HEK293 (cell line): ENCODE measurements at regions not wholly inside any gene's neighbourhood (a gene's known extent, or its start where the extent isn't known, plus 50 kb on each side); places are given as distances from the start of the nearest gene placed in this dataset.

ENCODE experiments used
- CTCF ChIA-PET: fragments of 350-600 bp; formaldehyde crosslinking; extraction: SDS; loops from one replicate; lab custom pipeline; 2021; ENCODE audit warnings: antibody characterized with exemption; lab: Yijun Ruan, JAX
- POLR2A ChIA-PET: fragments of 300-600 bp; formaldehyde crosslinking; extraction: SDS; loops from one replicate; lab custom pipeline; 2020; ENCODE audit warnings: antibody characterized with exemption, inconsistent platforms; lab: Yijun Ruan, JAX
- H3K27ac ChIP-seq: fragments of 200-500 bp; sonication (Bioruptor generic); 2 replicates; pipeline ENCODE4 v1.5.1; 2014; ENCODE audit warnings: low read depth, low read length, control low read depth, inconsistent platforms; ENCODE audit errors: extremely low read depth
- H3K36me3 ChIP-seq, 2 experiments: fragments of 200-500 bp in 1 of 2; sonication (Bioruptor generic) in 1 of 2; 1 replicate in 1 of 2; 2 replicates in 1 of 2; pipeline ENCODE4 v1.5.1; 2014 to 2017; ENCODE audit warnings: inconsistent platforms in 2 of 2, low read length in 2 of 2; ENCODE audit not compliant: control insufficient read depth in 2 of 2, insufficient read depth in 1 of 2
- H3K4me1 ChIP-seq: fragments of 200-500 bp; sonication (Bioruptor generic); 2 replicates; pipeline ENCODE4 v1.5.1; 2014; ENCODE audit warnings: mild to moderate bottlenecking, low read length, inconsistent platforms; ENCODE audit not compliant: control insufficient read depth, insufficient read depth
- H3K4me3 ChIP-seq: 2 replicates; pipeline ENCODE4 v1.5.1; 2011; ENCODE audit warnings: low read depth, mild to moderate bottlenecking, control low read depth, low read length, moderate library complexity
- H3K9me3 ChIP-seq: fragments of 200-500 bp; sonication (Bioruptor generic); 2 replicates; pipeline ENCODE4 v1.5.1; 2014; ENCODE audit warnings: low read depth, low read length, inconsistent platforms; ENCODE audit not compliant: control insufficient read depth, insufficient read depth
- GLIS1 ChIP-seq: fragments of 450-650 bp; formaldehyde crosslinking; IDR thresholded peaks from 2 replicates; pipeline ENCODE4 v1.5.1; 2016; ENCODE audit warnings: missing biosample characterization, missing genetic modification characterization
- OVOL3 ChIP-seq: fragments of 450-650 bp; formaldehyde crosslinking; IDR thresholded peaks from 2 replicates; pipeline ENCODE4 v1.5.1; 2016; ENCODE audit warnings: missing biosample characterization, missing genetic modification characterization
- PRDM2 ChIP-seq: fragments of 450-650 bp; formaldehyde crosslinking; IDR thresholded peaks from 2 replicates; pipeline ENCODE4 v1.5.1; 2016; ENCODE audit warnings: missing biosample characterization, missing genetic modification characterization, borderline replicate concordance
- RBAK ChIP-seq: fragments of 450-650 bp; formaldehyde crosslinking; IDR thresholded peaks from 2 replicates; pipeline ENCODE4 v1.5.1; 2016; ENCODE audit warnings: missing biosample characterization, missing genetic modification characterization
- SALL2 ChIP-seq: fragments of 450-650 bp; formaldehyde crosslinking; IDR thresholded peaks from 2 replicates; pipeline ENCODE4 v1.5.0; 2017; ENCODE audit warnings: missing biosample characterization, mild to moderate bottlenecking, missing genetic modification characterization, borderline replicate concordance
- ZBTB21 ChIP-seq: fragments of 450-650 bp; formaldehyde crosslinking; IDR thresholded peaks from 2 replicates; pipeline ENCODE4 v1.5.1; 2017; ENCODE audit warnings: missing biosample characterization, missing genetic modification characterization
- ZBTB7A ChIP-seq: fragments of 450-650 bp; formaldehyde crosslinking; IDR thresholded peaks from 2 replicates; pipeline ENCODE4 v1.5.1; 2016; ENCODE audit warnings: low read depth, missing biosample characterization, missing genetic modification characterization
- ZFHX2 ChIP-seq: fragments of 450-650 bp; formaldehyde crosslinking; conservative IDR thresholded peaks from 2 replicates; pipeline ENCODE4 v1.5.1; 2016; ENCODE audit warnings: missing biosample characterization, missing genetic modification characterization
- ZIC2 ChIP-seq: fragments of 450-650 bp; formaldehyde crosslinking; IDR thresholded peaks from 2 replicates; pipeline ENCODE4 v1.5.1; 2016; ENCODE audit warnings: missing biosample characterization, missing genetic modification characterization
- ZNF155 ChIP-seq: fragments of 450-650 bp; formaldehyde crosslinking; IDR thresholded peaks from 2 replicates; pipeline ENCODE4 v1.5.1; 2016; ENCODE audit warnings: missing biosample characterization, missing genetic modification characterization
- ZNF214 ChIP-seq: fragments of 450-650 bp; formaldehyde crosslinking; IDR thresholded peaks from 2 replicates; pipeline ENCODE4 v1.5.1; 2017; ENCODE audit warnings: missing biosample characterization, mild to moderate bottlenecking, missing genetic modification characterization, borderline replicate concordance
- ZNF473 ChIP-seq: fragments of 450-650 bp; formaldehyde crosslinking; IDR thresholded peaks from 2 replicates; pipeline ENCODE4 v1.5.1; 2017; ENCODE audit warnings: missing biosample characterization, missing genetic modification characterization
- ZNF529 ChIP-seq: fragments of 450-650 bp; formaldehyde crosslinking; IDR thresholded peaks from 2 replicates; pipeline ENCODE4 v1.5.1; 2017; ENCODE audit warnings: missing genetic modification characterization, missing biosample characterization; ENCODE audit not compliant: insufficient replicate concordance
- ZNF571 ChIP-seq: fragments of 450-650 bp; formaldehyde crosslinking; IDR thresholded peaks from 2 replicates; pipeline ENCODE4 v1.5.0; 2017; ENCODE audit warnings: missing biosample characterization, missing genetic modification characterization
- ZNF621 ChIP-seq: fragments of 450-650 bp; formaldehyde crosslinking; IDR thresholded peaks from 2 replicates; pipeline ENCODE4 v1.5.1; 2017; ENCODE audit warnings: missing biosample characterization, missing genetic modification characterization
- ZNF664 ChIP-seq: fragments of 450-650 bp; formaldehyde crosslinking; IDR thresholded peaks from 2 replicates; pipeline ENCODE4 v1.5.1; 2016; ENCODE audit warnings: missing biosample characterization, missing genetic modification characterization
- ZNF707 ChIP-seq: fragments of 450-650 bp; formaldehyde crosslinking; IDR thresholded peaks from 2 replicates; pipeline ENCODE4 v1.5.1; 2016; ENCODE audit warnings: missing biosample characterization, missing genetic modification characterization
- ZNF791 ChIP-seq: fragments of 450-650 bp; formaldehyde crosslinking; IDR thresholded peaks from 2 replicates; pipeline ENCODE4 v1.5.1; 2016; ENCODE audit warnings: missing biosample characterization, missing genetic modification characterization
- TF ChIP-seq, protein P1 (sequence below): fragments of 450-650 bp; formaldehyde crosslinking; IDR thresholded peaks from 2 replicates; pipeline ENCODE4 v1.5.1; 2016; ENCODE audit warnings: missing biosample characterization, missing genetic modification characterization
- TF ChIP-seq, protein P2 (sequence below): fragments of 450-650 bp; formaldehyde crosslinking; IDR thresholded peaks from 2 replicates; pipeline ENCODE4 v1.5.1; 2017; ENCODE audit warnings: missing biosample characterization, missing genetic modification characterization
- TF ChIP-seq, protein P3 (sequence below): fragments of 450-650 bp; formaldehyde crosslinking; IDR thresholded peaks from 2 replicates; pipeline ENCODE4 v1.5.1; 2017; ENCODE audit warnings: missing biosample characterization, missing genetic modification characterization

- H3K27ac ChIP-seq: no peak overlapping the region
- no peaks in the 10 kb centered on the region for H3K9me3 ChIP-seq
- CTCF ChIA-PET: interaction anchor here (0.6 to 10.5 kb wide), 20 partner anchors 10 to 799 kb away, joined by 3 to 341 read pairs (median 14); partner anchors contain the start of gene KCTD15
- no peak for TF ChIP-seq ZBTB21
- TF ChIP-seq ZNF791 (tag by site-specific recombination): no peak
- no peak for TF ChIP-seq PRDM2 (tag by site-specific recombination)
- TF ChIP-seq, protein P1, sequence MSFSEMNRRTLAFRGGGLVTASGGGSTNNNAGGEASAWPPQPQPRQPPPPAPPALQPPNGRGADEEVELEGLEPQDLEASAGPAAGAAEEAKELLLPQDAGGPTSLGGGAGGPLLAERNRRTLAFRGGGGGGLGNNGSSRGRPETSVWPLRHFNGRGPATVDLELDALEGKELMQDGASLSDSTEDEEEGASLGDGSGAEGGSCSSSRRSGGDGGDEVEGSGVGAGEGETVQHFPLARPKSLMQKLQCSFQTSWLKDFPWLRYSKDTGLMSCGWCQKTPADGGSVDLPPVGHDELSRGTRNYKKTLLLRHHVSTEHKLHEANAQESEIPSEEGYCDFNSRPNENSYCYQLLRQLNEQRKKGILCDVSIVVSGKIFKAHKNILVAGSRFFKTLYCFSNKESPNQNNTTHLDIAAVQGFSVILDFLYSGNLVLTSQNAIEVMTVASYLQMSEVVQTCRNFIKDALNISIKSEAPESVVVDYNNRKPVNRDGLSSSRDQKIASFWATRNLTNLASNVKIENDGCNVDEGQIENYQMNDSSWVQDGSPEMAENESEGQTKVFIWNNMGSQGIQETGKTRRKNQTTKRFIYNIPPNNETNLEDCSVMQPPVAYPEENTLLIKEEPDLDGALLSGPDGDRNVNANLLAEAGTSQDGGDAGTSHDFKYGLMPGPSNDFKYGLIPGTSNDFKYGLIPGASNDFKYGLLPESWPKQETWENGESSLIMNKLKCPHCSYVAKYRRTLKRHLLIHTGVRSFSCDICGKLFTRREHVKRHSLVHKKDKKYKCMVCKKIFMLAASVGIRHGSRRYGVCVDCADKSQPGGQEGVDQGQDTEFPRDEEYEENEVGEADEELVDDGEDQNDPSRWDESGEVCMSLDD: no peak
- TF ChIP-seq ZNF571 (tag by site-specific recombination): no peak
- TF ChIP-seq SALL2 (tag by site-specific recombination): no peak
- TF ChIP-seq ZNF664: peak; percentile 51; the same call in 1 of the 2 replicates
- no peak for TF ChIP-seq ZNF155
- TF ChIP-seq ZNF473: no peak
- TF ChIP-seq, protein P2, sequence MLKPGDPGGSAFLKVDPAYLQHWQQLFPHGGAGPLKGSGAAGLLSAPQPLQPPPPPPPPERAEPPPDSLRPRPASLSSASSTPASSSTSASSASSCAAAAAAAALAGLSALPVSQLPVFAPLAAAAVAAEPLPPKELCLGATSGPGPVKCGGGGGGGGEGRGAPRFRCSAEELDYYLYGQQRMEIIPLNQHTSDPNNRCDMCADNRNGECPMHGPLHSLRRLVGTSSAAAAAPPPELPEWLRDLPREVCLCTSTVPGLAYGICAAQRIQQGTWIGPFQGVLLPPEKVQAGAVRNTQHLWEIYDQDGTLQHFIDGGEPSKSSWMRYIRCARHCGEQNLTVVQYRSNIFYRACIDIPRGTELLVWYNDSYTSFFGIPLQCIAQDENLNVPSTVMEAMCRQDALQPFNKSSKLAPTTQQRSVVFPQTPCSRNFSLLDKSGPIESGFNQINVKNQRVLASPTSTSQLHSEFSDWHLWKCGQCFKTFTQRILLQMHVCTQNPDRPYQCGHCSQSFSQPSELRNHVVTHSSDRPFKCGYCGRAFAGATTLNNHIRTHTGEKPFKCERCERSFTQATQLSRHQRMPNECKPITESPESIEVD (tag by site-specific recombination): no peak
- TF ChIP-seq, protein P3, sequence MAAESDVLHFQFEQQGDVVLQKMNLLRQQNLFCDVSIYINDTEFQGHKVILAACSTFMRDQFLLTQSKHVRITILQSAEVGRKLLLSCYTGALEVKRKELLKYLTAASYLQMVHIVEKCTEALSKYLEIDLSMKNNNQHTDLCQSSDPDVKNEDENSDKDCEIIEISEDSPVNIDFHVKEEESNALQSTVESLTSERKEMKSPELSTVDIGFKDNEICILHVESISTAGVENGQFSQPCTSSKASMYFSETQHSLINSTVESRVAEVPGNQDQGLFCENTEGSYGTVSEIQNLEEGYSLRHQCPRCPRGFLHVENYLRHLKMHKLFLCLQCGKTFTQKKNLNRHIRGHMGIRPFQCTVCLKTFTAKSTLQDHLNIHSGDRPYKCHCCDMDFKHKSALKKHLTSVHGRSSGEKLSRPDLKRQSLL (tag by site-specific recombination): no peak
- no peak for TF ChIP-seq ZNF529 (tag by site-specific recombination)
- no peak for TF ChIP-seq ZNF707 (tag by site-specific recombination)
- TF ChIP-seq ZIC2: peak; percentile 73
- TF ChIP-seq ZFHX2: no peak
- TF ChIP-seq ZNF214 (tag by site-specific recombination): no peak
- no peak for TF ChIP-seq OVOL3 (tag by site-specific recombination)
- TF ChIP-seq GLIS1 (tag by site-specific recombination): peak; percentile 99
- TF ChIP-seq ZNF621 (tag by site-specific recombination): no peak
- TF ChIP-seq RBAK (tag by site-specific recombination): no peak
- no peak for TF ChIP-seq ZBTB7A (tag by site-specific recombination)
- peaks cover 9% of the 10 kb centered on the region for H3K4me1 ChIP-seq
- no peak overlapping the region for H3K4me3 ChIP-seq
- no peaks in the 10 kb centered on the region for H3K36me3 ChIP-seq
- POLR2A ChIA-PET: interaction anchor here (0.7 kb wide), 1 partner anchor 53 kb away, joined by 3 read pairs; no protein-coding TSS in a partner anchor
These were observed 77.3 kb upstream of the LSM14A start for GRCh38 chr19:34094960-34095359.
